Endothelial cell of hepatic sinusoid (primary cell): ENCODE measurements at regions not wholly inside any gene's neighbourhood (a gene's known extent, or its start where the extent isn't known, plus 50 kb on each side); places are given as distances from the start of the nearest gene placed in this dataset.
"Not testable (repeated sequence)": the region's sequence is repeated elsewhere in the genome, so short reads cannot be mapped to it uniquely, and the experiment has no call there.

Experiments used
- in situ Hi-C: cut with HindIII; loops from 2 replicates; pipeline ENCODE4 v1.10.0; 2017; ENCODE audit warnings: low sequenced_read_pairs

- in situ Hi-C loops: not testable (repeated sequence)
These were observed 581.2 kb downstream of the ANKRD50 start for GRCh38 chr4:124131324-124131723.

- in situ Hi-C loops: no loop called here
These were observed 580.4 kb downstream of the ANKRD50 start for GRCh38 chr4:124132161-124132560.

- in situ Hi-C loops: no loop called here
These were observed 578.8 kb downstream of the ANKRD50 start for GRCh38 chr4:124133753-124134152.

GRCh38 chr4:124135409-124135813 lies 577.1 kb downstream of the ANKRD50 start:
- in situ Hi-C loops: no loop called here

- in situ Hi-C loops: no loop called here
These were observed 573.5 kb downstream of the ANKRD50 start for GRCh38 chr4:124139044-124139443.

GRCh38 chr4:124143632-124144031 lies 568.9 kb downstream of the ANKRD50 start:
- in situ Hi-C loops: no loop called here

GRCh38 chr4:124144238-124144654 lies 568.3 kb downstream of the ANKRD50 start:
- in situ Hi-C loops: no loop called here

GRCh38 chr4:124146068-124146467 lies 566.5 kb downstream of the ANKRD50 start:
- in situ Hi-C loops: no loop called here

GRCh38 chr4:124151031-124151430 lies 561.5 kb downstream of the ANKRD50 start:
- in situ Hi-C loops: no loop called here

GRCh38 chr4:124152132-124152531 lies 560.4 kb downstream of the ANKRD50 start:
- in situ Hi-C loops: no loop called here

GRCh38 chr4:124155239-124155638 lies 557.3 kb downstream of the ANKRD50 start:
- in situ Hi-C loops: no loop called here

GRCh38 chr4:124157396-124158083 lies 555.0 kb downstream of the ANKRD50 start:
- in situ Hi-C loops: no loop called here

- in situ Hi-C loops: no loop called here
These were observed 549.1 kb downstream of the ANKRD50 start for GRCh38 chr4:124163401-124163800.

GRCh38 chr4:124167602-124168001 lies 544.9 kb downstream of the ANKRD50 start:
- in situ Hi-C loops: no loop called here

- in situ Hi-C loops: not testable (repeated sequence)
These were observed 543.0 kb downstream of the ANKRD50 start for GRCh38 chr4:124169524-124169923.

- in situ Hi-C loops: no loop called here
These were observed 538.6 kb downstream of the ANKRD50 start for GRCh38 chr4:124173912-124174311.

- in situ Hi-C loops: no loop called here
These were observed 534.7 kb downstream of the ANKRD50 start for GRCh38 chr4:124177647-124178425.

GRCh38 chr4:124178449-124179021 lies 534.0 kb downstream of the ANKRD50 start:
- in situ Hi-C loops: no loop called here

- in situ Hi-C loops: no loop called here
These were observed 532.9 kb downstream of the ANKRD50 start for GRCh38 chr4:124179506-124180186.

- in situ Hi-C loops: no loop called here
These were observed 531.5 kb downstream of the ANKRD50 start for GRCh38 chr4:124181039-124181438.

GRCh38 chr4:124183231-124183630 lies 529.3 kb downstream of the ANKRD50 start:
- in situ Hi-C loops: no loop called here
